ENCODE measurements at regions not wholly inside any gene's neighbourhood (a gene's known extent, or its start where the extent isn't known, plus 50 kb on each side); places are given as distances from the start of the nearest gene placed in this dataset.

DNA sequence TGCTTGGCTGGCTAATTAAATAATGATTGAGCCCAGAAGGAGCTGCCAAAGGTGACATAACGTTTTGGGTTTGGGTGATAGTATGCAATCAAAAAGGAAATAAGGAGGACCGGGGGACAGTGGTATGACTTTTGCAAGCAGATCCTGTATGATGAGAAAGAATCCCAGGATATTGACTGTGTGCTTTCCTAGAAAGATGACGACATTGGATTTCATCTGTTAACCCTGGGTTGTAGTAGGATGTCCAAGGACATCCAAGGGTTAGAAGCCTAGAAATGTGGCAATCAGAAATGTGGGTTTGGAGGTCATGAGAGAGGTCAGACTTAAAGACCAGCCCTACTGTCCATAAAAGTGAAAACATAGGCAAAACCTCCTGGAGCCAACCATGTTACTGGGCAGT, 50.3 kb upstream of the HMHB1 start:
- no peak for DNase-seq

- DNase-seq: no peak
Measured at GRCh38 chr5:143760755-143761154, 51.2 kb upstream of the HMHB1 start.

DNA sequence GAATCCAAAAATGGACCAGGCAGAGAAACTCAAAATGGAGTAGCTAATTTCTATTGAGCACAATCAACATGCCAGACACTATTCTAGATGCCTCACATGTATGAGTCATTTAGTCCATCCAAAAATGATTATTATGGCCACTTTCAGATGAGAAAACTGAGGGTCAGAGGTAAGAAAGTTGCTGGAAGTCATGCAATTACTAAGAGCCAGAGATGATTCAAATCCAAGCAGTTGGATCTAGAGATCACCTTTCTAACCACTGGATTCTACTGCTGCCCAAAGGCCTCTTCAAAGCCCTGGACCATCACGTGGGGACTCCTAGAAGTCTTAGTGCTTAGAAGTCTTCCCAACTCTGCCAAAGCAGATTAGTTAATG, 51.8 kb upstream of the HMHB1 start:
- no peak for DNase-seq

DNA sequence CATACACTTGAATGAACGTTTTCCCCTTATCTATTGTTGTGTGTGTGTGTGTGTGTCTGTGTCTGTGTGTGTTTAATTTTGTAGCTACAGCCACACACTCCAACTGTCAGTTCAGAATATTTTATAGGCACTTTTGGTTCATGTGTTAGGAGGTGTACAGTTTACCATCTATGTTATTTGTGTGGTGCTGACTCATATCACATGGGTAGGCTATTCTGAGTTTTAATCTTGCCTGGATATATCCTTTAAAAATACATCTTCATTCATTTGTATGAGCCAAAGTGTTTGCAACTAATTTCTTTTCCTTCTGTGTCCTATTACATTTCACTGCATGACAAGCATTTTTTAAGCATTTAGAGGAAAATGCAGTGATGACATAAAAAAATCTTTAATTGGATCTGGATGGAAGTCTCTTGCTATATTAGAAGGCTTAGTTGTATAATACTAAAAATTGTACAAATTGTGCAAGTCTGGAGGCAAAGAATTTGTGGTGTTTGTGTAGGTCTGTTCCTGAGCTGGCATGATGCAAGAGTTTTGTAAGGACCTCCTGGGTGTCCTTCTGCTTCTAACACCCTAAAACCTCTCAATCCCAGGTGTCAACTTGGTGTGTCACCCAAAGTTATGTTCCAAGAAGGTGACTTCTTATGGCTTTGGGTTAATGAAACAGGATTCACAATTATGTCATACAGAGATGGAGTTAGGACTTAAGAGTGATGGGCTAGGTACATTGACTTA, 52.4 kb upstream of the HMHB1 start:
- no peak for DNase-seq

- DNase-seq: no peak
Measured at GRCh38 chr5:143758750-143759149, 53.2 kb upstream of the HMHB1 start.

DNA sequence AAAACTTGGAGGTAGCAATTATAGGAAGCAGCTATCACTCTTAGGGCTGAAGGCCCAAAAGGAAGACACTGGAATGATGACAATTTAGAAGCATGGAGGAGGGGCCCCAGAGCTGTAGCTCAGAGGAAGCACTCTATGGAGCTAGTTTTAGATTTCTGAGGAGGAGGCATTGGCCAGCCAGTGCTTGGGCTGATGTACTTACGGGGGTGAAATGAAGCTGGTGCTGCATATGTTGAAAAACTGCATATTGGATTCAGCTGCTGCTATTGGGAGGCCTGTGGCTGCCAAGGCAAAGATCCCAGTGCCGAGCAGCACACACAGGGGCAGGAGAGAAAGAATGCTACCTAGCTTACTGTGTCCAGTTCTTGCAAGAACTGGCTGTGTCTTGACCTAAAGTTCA, 53.9 kb upstream of the HMHB1 start:
- no peak for DNase-seq

DNA sequence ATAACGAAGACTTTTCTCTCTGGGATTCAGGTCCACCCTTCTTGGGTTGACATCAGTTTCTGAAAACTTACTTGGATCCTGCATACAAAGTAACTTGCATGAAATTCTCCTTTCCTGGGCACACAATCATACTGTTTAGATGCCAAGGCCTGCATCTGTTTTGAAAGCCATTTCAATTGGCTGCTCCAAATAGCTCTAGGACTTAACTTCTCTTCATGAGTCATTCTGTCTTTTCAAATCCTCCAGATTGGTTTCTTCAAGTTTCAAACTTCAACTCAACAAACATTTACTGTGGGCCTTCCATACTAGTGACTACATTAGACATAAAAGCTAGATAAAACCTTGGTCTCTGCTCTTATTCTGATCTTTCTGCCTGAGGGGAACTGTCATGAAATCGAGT, 54.8 kb upstream of the HMHB1 start:
- no peak for DNase-seq

- no peak for DNase-seq
Measured at GRCh38 chr5:143755966-143756365, 56.0 kb upstream of the HMHB1 start.

GRCh38 chr5:143752165-143752850, 59.7 kb upstream of the HMHB1 start:
- no peak for DNase-seq

DNA sequence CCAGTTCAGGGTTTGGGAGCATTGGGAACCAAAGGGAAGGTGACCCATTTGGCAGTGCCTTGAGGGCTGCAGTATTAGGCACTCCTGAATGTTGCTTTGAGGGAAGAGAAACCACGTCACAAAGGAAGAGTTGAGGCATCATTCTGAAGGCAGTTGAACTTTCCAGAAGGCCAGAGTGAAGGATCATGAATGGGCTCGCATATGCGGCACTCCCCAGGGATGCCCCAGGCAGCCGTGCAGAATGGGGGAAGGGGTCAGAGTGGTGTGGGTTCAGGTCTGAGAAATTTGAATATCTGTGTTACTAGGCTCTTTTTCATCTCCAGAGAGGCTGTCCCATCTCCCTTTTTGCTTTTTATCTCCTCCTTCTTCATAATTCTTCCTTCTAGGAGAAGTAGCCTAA, 60.6 kb upstream of the HMHB1 start:
- DNase-seq: no peak

DNA sequence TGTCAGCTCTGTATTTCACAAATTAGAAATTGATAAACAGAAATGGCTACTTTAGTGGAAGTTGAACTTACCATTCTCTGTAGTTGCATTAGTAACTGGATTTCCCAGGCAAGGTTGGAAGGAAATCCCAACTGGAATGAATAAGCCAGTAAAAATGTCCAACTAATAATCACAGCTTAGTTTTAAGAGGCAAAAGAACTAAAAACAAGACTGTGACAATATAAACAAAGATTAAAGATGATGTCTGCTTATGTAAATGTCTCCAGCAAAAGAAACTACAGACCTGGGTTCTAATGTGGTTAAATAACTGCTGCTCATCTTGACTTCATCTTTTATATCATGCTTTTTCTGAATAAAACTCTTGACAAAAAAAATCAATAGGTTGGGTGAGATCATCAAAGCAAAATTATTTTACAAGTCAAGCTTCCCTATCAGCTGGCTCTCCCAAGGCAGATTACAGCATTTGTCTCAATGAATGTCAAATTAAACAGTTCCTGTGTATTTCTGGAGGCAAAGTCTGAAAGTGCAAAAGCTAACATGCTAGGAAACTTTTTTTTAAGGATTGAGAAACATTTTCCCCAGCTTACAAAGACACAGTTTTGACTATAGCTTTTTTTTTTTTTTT, 62.3 kb upstream of the HMHB1 start:
- DNase-seq: no peak

DNA sequence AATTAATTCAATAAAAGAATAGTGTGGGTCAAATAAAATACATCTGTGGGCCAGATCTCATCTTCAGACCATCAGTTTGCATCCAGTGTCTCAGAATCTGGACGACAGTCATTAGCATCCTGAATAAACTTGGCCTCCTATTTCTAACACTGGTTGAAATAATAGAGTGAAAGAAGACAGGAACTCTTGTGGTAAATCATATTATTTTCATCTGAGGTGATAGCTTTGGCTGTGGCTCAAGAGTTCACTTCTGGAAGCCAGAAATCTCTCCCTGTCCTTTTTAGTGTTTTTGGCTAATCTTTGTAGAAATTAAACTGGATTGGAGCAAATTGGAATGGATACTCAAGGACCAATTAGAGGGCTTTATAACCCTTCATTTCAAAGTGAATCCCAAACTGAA, 63.4 kb upstream of the HMHB1 start:
- no peak for DNase-seq

GRCh38 chr5:143742951-143743350, 69.0 kb upstream of the HMHB1 start:
- no peak for DNase-seq

DNA sequence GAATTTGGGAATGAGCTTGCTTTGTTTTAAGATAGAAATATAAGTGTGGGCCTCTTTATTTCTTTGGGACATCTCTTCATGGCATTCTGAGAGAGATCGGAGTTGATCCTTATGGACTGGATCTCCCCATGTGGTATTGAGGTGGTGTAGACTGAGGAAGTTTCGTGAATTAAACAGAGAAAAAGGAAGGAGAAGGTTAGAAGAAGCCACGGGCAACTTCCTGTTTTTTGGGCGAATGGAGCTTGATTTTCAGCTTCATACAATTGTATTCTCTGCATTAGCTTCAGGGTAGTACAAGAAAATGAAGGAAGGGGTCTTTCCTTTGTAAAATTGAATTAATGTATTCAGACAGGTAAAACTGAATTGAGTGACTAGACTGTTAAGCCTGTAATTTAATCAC, 70.5 kb upstream of the HMHB1 start:
- DNase-seq: no peak

- DNase-seq: no peak
Measured at GRCh38 chr5:143740956-143741355, 71.0 kb upstream of the HMHB1 start.

- DNase-seq: no peak
Measured at GRCh38 chr5:143739746-143740145, 72.2 kb upstream of the HMHB1 start.

GRCh38 chr5:143738417-143739401, 73.3 kb upstream of the HMHB1 start:
- DNase-seq: no peak

DNA sequence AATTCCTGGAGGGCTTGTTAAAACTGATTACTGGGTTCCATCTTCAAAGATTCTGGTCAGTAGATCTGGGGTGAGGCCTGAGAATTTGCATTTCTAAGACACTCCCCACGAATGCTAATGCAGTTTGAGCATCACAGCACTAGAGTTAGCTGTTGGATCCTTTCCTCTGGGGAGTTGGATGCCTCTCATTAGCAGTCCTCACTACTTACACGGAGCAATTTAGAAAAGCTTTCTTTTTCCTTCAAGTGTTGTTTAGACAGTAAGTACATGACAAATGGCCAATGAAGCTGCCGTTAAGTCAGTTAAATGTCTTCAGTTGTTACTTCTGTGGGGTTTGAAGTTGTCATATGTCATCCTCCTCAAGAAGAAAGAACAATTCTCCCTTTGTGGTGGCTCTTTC, 74.9 kb upstream of the HMHB1 start:
- DNase-seq: no peak

GRCh38 chr5:143734456-143734780, 77.5 kb upstream of the HMHB1 start:
- DNase-seq: no peak

- DNase-seq: no peak
Measured at GRCh38 chr5:143733665-143734455, 78.1 kb upstream of the HMHB1 start.

- DNase-seq: no peak
Measured at GRCh38 chr5:143732402-143732801, 79.6 kb upstream of the HMHB1 start.

DNA sequence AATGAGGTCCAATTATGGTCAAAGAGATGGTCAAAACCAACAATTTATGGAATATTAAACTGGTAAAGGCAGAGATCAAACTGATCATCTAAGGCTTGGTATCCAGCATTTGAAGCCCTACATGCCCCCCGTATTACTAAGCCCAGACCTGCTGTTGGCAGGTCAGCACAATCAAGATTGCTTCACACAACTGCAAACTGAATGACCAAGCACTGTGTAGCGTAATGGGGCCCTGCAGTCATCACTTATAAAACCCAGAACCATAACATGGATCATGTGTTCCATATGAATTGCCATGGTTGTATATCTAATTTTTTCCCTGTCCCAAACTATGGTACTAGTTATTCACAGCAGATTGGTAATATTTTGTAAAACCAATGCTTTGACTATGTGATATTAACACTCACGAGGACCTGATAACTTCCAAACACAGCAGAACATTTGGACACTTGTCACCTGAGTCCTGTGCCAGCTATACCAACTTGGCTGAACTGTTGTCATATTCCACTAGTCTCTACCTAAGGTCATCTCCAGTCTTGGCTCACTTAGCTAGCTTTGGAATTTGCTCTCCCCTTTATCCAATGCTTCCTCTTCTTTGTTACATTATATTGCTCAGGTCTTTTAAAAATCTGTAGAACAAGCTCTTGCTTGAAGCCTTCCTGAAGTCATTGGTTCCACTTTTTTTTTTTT, 81.7 kb upstream of the HMHB1 start:
- DNase-seq: no peak
